H9 (cell line): ENCODE measurements at regions not wholly inside any gene's neighbourhood (a gene's known extent, or its start where the extent isn't known, plus 50 kb on each side); places are given as distances from the start of the nearest gene placed in this dataset.
"Not testable (repeated sequence)": the region's sequence is repeated elsewhere in the genome, so short reads cannot be mapped to it uniquely, and the experiment has no call there.

ENCODE experiments used
- DNase-seq: peaks from one replicate; pipeline ENCODE4 v3.0.0-alpha.2; 2017
- H2AFZ ChIP-seq: one replicate; pipeline ENCODE4 v1.6.1; 2013; ENCODE audit warnings: mild to moderate bottlenecking, low read length, control low read depth, moderate library complexity
- H2AK5ac ChIP-seq: 2 replicates; pipeline ENCODE4 v1.6.1; 2013; ENCODE audit warnings: low read length, control low read depth, mixed read lengths; ENCODE audit not compliant: insufficient read length
- H2BK120ac ChIP-seq: one replicate; pipeline ENCODE4 v1.6.1; 2013; ENCODE audit warnings: low read depth, mild to moderate bottlenecking, low read length, control low read depth, inconsistent platforms; ENCODE audit not compliant: poor library complexity, severe bottlenecking
- H2BK12ac ChIP-seq: 2 replicates; pipeline ENCODE4 v1.6.1; 2013; ENCODE audit warnings: low read length, control low read depth, mixed read lengths, low read depth; ENCODE audit not compliant: insufficient read length
- H2BK15ac ChIP-seq: 2 replicates; pipeline ENCODE4 v1.6.1; 2013; ENCODE audit warnings: low read depth, low read length, control low read depth
- H2BK20ac ChIP-seq: one replicate; pipeline ENCODE4 v1.6.1; 2013; ENCODE audit warnings: low read depth, mild to moderate bottlenecking, low read length, control low read depth, inconsistent platforms; ENCODE audit not compliant: poor library complexity, severe bottlenecking
- H2BK5ac ChIP-seq: 2 replicates; pipeline ENCODE4 v1.6.1; 2013; ENCODE audit warnings: low read length, control low read depth, mixed read lengths; ENCODE audit not compliant: insufficient read length
- H3K14ac ChIP-seq: 2 replicates; pipeline ENCODE4 v1.6.1; 2013; ENCODE audit warnings: low read length, control low read depth; ENCODE audit not compliant: insufficient read depth
- H3K18ac ChIP-seq: 2 replicates; pipeline ENCODE4 v1.6.1; 2013; ENCODE audit warnings: low read depth, mild to moderate bottlenecking, mixed read lengths, low read length, control low read depth; ENCODE audit not compliant: insufficient read length
- H3K23ac ChIP-seq: 2 replicates; pipeline ENCODE4 v1.6.1; 2013; ENCODE audit warnings: low read length, control low read depth, mixed read lengths, low read depth; ENCODE audit not compliant: insufficient read length
- H3K23me2 ChIP-seq: 2 replicates; pipeline ENCODE4 v1.6.1; 2013; ENCODE audit warnings: low read depth, mild to moderate bottlenecking, mixed read lengths, low read length, control low read depth; ENCODE audit not compliant: insufficient read length, poor library complexity, severe bottlenecking
- H3K27ac ChIP-seq: 2 replicates; pipeline ENCODE4 v1.5.1; 2013; ENCODE audit warnings: low read length, control low read depth, mixed read lengths, low read depth; ENCODE audit not compliant: insufficient read length
- H3K27me3 ChIP-seq: 2 replicates; pipeline ENCODE4 v1.6.1; 2013; ENCODE audit warnings: low read length, control low read depth, inconsistent platforms; ENCODE audit not compliant: insufficient read depth
- H3K4ac ChIP-seq: 2 replicates; pipeline ENCODE4 v1.6.1; 2013; ENCODE audit warnings: low read depth, mild to moderate bottlenecking, control low read depth, inconsistent platforms, low read length, moderate library complexity
- H3K4me1 ChIP-seq: 2 replicates; pipeline ENCODE4 v1.6.1; 2013; ENCODE audit warnings: low read length, control low read depth, inconsistent platforms; ENCODE audit not compliant: insufficient read depth
- H3K4me2 ChIP-seq: 2 replicates; pipeline ENCODE4 v1.6.1; 2013; ENCODE audit warnings: low read length, control low read depth, mixed read lengths; ENCODE audit not compliant: insufficient read length, insufficient read depth
- H3K56ac ChIP-seq: 2 replicates; pipeline ENCODE4 v1.6.1; 2013; ENCODE audit warnings: low read depth, mild to moderate bottlenecking, mixed read lengths, low read length, control low read depth; ENCODE audit not compliant: insufficient read length
- H3K79me1 ChIP-seq: 2 replicates; pipeline ENCODE4 v1.6.1; 2013; ENCODE audit warnings: low read depth, mild to moderate bottlenecking, moderate library complexity, low read length, control low read depth, inconsistent platforms; ENCODE audit not compliant: insufficient read depth, poor library complexity, severe bottlenecking
- H3K79me2 ChIP-seq: 2 replicates; pipeline ENCODE4 v1.6.1; 2013; ENCODE audit warnings: low read length, control low read depth, inconsistent platforms; ENCODE audit not compliant: insufficient read depth
- H3K9ac ChIP-seq: 2 replicates; pipeline ENCODE4 v1.6.1; 2013; ENCODE audit warnings: low read length, control low read depth, mixed read lengths; ENCODE audit not compliant: insufficient read length; ENCODE audit errors: extremely low read depth
- H3K9me3 ChIP-seq: one replicate; pipeline ENCODE4 v1.6.1; 2013; ENCODE audit warnings: low read depth, low read length, inconsistent platforms; ENCODE audit not compliant: control insufficient read depth
- H3T11ph ChIP-seq: one replicate; pipeline ENCODE4 v1.6.1; 2013; ENCODE audit warnings: mild to moderate bottlenecking, low read length, control low read depth, inconsistent platforms
- H4K20me1 ChIP-seq: one replicate; pipeline ENCODE4 v1.6.1; 2013; ENCODE audit not compliant: control insufficient read depth, insufficient read length, insufficient read depth
- H4K5ac ChIP-seq: 2 replicates; pipeline ENCODE4 v1.6.1; 2013; ENCODE audit warnings: low read depth, mild to moderate bottlenecking, mixed read lengths, low read length, control low read depth; ENCODE audit not compliant: insufficient read length
- H4K8ac ChIP-seq: replicated peaks from 2 replicates; pipeline ENCODE4 v1.6.1; 2013; ENCODE audit warnings: low read length, control low read depth, mixed read lengths, low read depth; ENCODE audit not compliant: insufficient read length
- H4K91ac ChIP-seq: 2 replicates; pipeline ENCODE4 v1.6.1; 2013; ENCODE audit warnings: low read depth, mild to moderate bottlenecking, moderate library complexity, mixed read lengths, low read length, control low read depth; ENCODE audit not compliant: insufficient read length
- H3K27ac Mint-ChIP-seq, 3 experiments: 2 replicates in 2 of 3; 3 replicates in 1 of 3; pipeline ENCODE4 v1.8.0; 2020 to 2021; ENCODE audit warnings: mixed read lengths in 3 of 3, mild to moderate bottlenecking in 1 of 3, moderate library complexity in 1 of 3
- H3K27me3 Mint-ChIP-seq: 2 replicates; pipeline ENCODE4 v1.8.0; 2021; ENCODE audit warnings: low read depth, mild to moderate bottlenecking, moderate library complexity, mixed read lengths
- H3K36me3 Mint-ChIP-seq, 3 experiments: 2 replicates in 2 of 3; 3 replicates in 1 of 3; pipeline ENCODE4 v1.8.0; 2020 to 2021; ENCODE audit warnings: low read depth in 3 of 3, mixed read lengths in 3 of 3; ENCODE audit not compliant: insufficient read depth in 1 of 3
- H3K4me1 Mint-ChIP-seq, 2 experiments: 2 replicates each; pipeline ENCODE4 v1.8.0; 2020; ENCODE audit warnings: mixed read lengths in 2 of 2
- H3K4me3 Mint-ChIP-seq, 2 experiments: 2 replicates in 1 of 2; 3 replicates in 1 of 2; pipeline ENCODE4 v1.8.0; 2020 to 2021; ENCODE audit warnings: mild to moderate bottlenecking in 2 of 2, mixed read lengths in 2 of 2, moderate library complexity in 1 of 2
- H3K9me3 Mint-ChIP-seq, 2 experiments: 2 replicates in 1 of 2; 3 replicates in 1 of 2; pipeline ENCODE4 v1.8.0; 2020; ENCODE audit warnings: mild to moderate bottlenecking in 2 of 2, mixed read lengths in 2 of 2, moderate library complexity in 1 of 2
- CTCF ChIP-seq: fragments of 200-600 bp; sonication (generic); conservative IDR thresholded peaks from 3 replicates; pipeline ENCODE4 v1.8.0; 2021; ENCODE audit warnings: antibody characterized with exemption, mild to moderate bottlenecking
- WGBS: extraction: QIAGEN DNeasy Blood & Tissue Kit; methylation state at CpG from one replicate; pipeline ENCODE4 v1.1.7; 2013; ENCODE audit warnings: missing lambda C conversion rate, low lambda C conversion rate, mixed read lengths; ENCODE audit not compliant: insufficient read length; ENCODE audit errors: extremely low coverage; 5-methylcytosine and 5-hydroxymethylcytosine counted together

DNA sequence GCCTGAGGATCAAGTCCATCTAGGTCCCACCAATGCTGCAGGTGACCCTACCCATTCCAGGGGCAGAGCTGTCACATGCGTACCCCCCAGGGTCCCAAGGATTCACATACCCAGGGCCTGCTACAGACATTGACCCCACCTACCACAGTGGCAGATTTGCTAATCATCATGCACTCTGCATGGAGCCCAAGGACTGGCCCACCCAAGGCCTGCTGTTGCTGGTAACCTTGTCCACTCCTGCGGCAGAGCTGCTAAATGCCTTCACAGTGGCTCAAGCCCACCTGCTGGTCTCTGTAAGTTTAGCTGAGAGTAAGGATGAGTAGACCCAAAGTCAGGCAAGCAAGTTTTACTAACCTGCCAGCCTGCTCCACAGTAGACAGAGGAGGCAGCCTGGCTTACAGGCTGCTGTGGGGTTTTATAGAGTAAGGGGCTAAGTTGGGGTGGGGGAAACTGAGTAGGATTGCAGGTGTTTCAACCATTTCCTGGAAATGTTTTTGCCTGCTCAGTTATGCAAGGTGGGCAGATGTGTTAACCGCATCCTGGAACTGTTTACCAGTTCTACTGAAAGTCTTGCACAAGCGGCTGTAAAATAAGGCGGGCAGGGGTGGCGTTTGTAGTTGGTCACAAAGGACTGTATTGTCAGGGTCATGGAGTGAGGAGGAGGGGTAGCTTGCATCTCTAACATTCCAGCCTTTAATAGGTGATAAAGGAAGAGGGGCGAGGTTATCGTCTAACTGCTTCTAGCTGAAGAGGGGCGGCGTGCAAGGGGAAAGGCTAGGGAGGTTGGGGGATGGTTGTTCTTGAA is 2163.5 kb upstream of the WWC1 start:
- no peak for DNase-seq
- Histone ChIP-seq H2AK5ac (no peak overlapping the region), H3K14ac (no peak overlapping the region), H4K20me1 (no peaks in the 10 kb centered on the region), H3K79me2 (no peaks in the 10 kb centered on the region), H2BK5ac (no peak overlapping the region), H4K91ac (no peak overlapping the region), H3T11ph (no peak overlapping the region), H3K4ac (no peak overlapping the region), H2BK12ac (no peak overlapping the region), H4K8ac (no peak overlapping the region), H4K5ac (no peak overlapping the region), H3K56ac (no peak overlapping the region), H3K4me2 (no peak overlapping the region), H2BK20ac (no peak overlapping the region), H3K23ac (no peak overlapping the region), H2BK120ac (no peak overlapping the region), H3K27me3 (no peaks in the 10 kb centered on the region), H3K4me1 (no peaks in the 10 kb centered on the region), H3K23me2 (no peaks in the 10 kb centered on the region), H3K27ac (no peak overlapping the region), H3K79me1 (no peaks in the 10 kb centered on the region), H3K18ac (no peak overlapping the region), H2AFZ (no peak overlapping the region), H3K9ac (no peak overlapping the region), H2BK15ac (no peak overlapping the region), H3K9me3 (no peaks in the 10 kb centered on the region)
- Mint-ChIP-seq H3K36me3 (peaks cover 0 to 4% (median 3%) of the 10 kb centered on the region in 3 experiments; a peak in 2 of 7 replicates), H3K4me3 (no peak overlapping the region), H3K27ac (peak overlapping the region in 1 of 3 experiments; percentile 51; a peak in 1 of 7 replicates), H3K9me3 (peaks cover 3 to 4% of the 10 kb centered on the region in 2 experiments; a peak in 2 of 5 replicates), H3K27me3 (no peaks in the 10 kb centered on the region), H3K4me1 (no peaks in the 10 kb centered on the region; a peak in 1 of 4 replicates)
- no peak for TF ChIP-seq CTCF
- no CpG with 5 or more reads among the region's 10 CpGs for WGBS

DNA sequence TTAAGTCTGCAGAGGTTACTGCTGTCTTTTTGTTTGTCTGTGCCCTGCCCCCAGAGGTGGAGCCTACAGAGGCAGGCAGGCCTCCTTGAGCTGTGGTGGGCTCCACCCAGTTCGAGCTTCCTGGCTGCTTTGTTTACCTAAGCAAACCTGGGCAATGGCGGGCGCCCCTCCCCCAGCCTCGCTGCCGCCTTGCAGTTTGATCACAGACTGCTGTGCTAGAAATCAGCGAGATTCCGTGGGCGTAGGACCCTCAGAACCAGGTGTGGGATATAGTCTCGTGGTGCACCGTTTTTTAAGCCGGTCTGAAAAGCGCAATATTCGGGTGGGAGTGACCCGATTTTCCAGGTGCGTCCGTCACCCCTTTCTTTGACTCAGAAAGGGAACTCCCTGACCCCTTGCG is 2146.3 kb upstream of the WWC1 start:
- H3K27ac Mint-ChIP-seq, H3K4me1 Mint-ChIP-seq, H2BK12ac ChIP-seq, H3K23me2 ChIP-seq, H3K27ac ChIP-seq, H3T11ph ChIP-seq, H3K4me2 ChIP-seq, H2BK120ac ChIP-seq, H3K4ac ChIP-seq, H3K14ac ChIP-seq, H4K5ac ChIP-seq, H3K27me3 Mint-ChIP-seq, DNase-seq, H3K9me3 ChIP-seq, H2BK15ac ChIP-seq, H2BK20ac ChIP-seq, H3K79me1 ChIP-seq, H4K20me1 ChIP-seq, H3K9ac ChIP-seq, H3K4me1 ChIP-seq, H3K4me3 Mint-ChIP-seq, H3K56ac ChIP-seq, H3K27me3 ChIP-seq, H2AFZ ChIP-seq, H4K8ac ChIP-seq, H3K18ac ChIP-seq, H3K79me2 ChIP-seq, H4K91ac ChIP-seq, H2AK5ac ChIP-seq, H3K23ac ChIP-seq, H2BK5ac ChIP-seq: not testable (repeated sequence)
- no CpG with 5 or more reads among the region's 17 CpGs for WGBS
- Mint-ChIP-seq H3K9me3 (peaks cover 12 to 15% of the 10 kb centered on the region in 2 experiments; a peak in 4 of 5 replicates), H3K36me3 (peaks cover 5 to 17% (median 9%) of the 10 kb centered on the region in 3 experiments)
